CD4-positive, alpha-beta T cell (primary cell): ENCODE measurements at regions not wholly inside any gene's neighbourhood (a gene's known extent, or its start where the extent isn't known, plus 50 kb on each side); places are given as distances from the start of the nearest gene placed in this dataset.

ENCODE experiments used
- ATAC-seq: fragments of 200-7000 bp; cut with Tn5 transposase; one replicate; pipeline ENCODE4 v1.10.0; 2022; ENCODE audit warnings: mild to moderate bottlenecking; ENCODE audit not compliant: poor library complexity
- CTCF ChIA-PET: fragments of 350-600 bp; sonication (Branson Sonifier 250); formaldehyde crosslinking; loops from one replicate; lab custom pipeline; 2021; ENCODE audit warnings: antibody characterized with exemption, inconsistent platforms; lab: Charles Lee
- POLR2A ChIA-PET: fragments of 350-600 bp; sonication (Branson Sonifier 250); formaldehyde crosslinking; loops from one replicate; lab custom pipeline; 2021; ENCODE audit warnings: antibody characterized with exemption, inconsistent platforms; lab: Charles Lee
- DNase-seq, 14 experiments: peaks; one replicate each; pipeline ENCODE4 v3.0.0-alpha.2; 2013 to 2020; ENCODE audit warnings: mixed read lengths in 2 of 14
- H3K27ac ChIP-seq, 2 donors: one replicate each; pipeline versions ENCODE4 v1.5.1 to v1.7.0; 2013; ENCODE audit warnings: low read length in 2 of 2, low read depth in 1 of 2, mild to moderate bottlenecking in 1 of 2
- H3K27me3 ChIP-seq, 2 experiments: 1 replicate in 1 of 2; 2 replicates in 1 of 2; pipeline versions ENCODE4 v1.6.1 to v1.7.0; 2013; ENCODE audit warnings: low read length in 2 of 2, control low read depth in 1 of 2, mild to moderate bottlenecking in 1 of 2, moderate library complexity in 1 of 2; ENCODE audit not compliant: insufficient read depth in 2 of 2, control insufficient read depth in 1 of 2
- H3K36me3 ChIP-seq: one replicate; pipeline ENCODE4 v1.6.1; 2013; ENCODE audit warnings: low read length, control low read depth; ENCODE audit not compliant: insufficient read depth
- H3K4me1 ChIP-seq: one replicate; pipeline ENCODE4 v1.6.1; 2013; ENCODE audit warnings: low read length, control low read depth; ENCODE audit not compliant: insufficient read depth
- H3K4me3 ChIP-seq: one replicate; pipeline ENCODE4 v1.5.1; 2013; ENCODE audit warnings: mild to moderate bottlenecking, low read length, moderate library complexity
- H3K9me3 ChIP-seq, 2 experiments: 1 replicate in 1 of 2; 2 replicates in 1 of 2; pipeline versions ENCODE4 v1.6.1 to v1.7.0; 2013; ENCODE audit warnings: low read length in 2 of 2, mild to moderate bottlenecking in 2 of 2, control low read depth in 1 of 2, moderate library complexity in 1 of 2; ENCODE audit not compliant: control insufficient read depth in 1 of 2, insufficient read depth in 1 of 2
- H3K27ac Mint-ChIP-seq: one replicate; pipeline ENCODE4 v1.8.0; 2020; ENCODE audit warnings: mixed read lengths
- H3K27me3 Mint-ChIP-seq: one replicate; pipeline ENCODE4 v1.8.0; 2021; ENCODE audit warnings: mixed read lengths
- H3K36me3 Mint-ChIP-seq: one replicate; pipeline ENCODE4 v1.8.0; 2021; ENCODE audit warnings: low read depth, mixed read lengths
- H3K4me1 Mint-ChIP-seq: one replicate; pipeline ENCODE4 v1.8.0; 2021; ENCODE audit warnings: low read depth, mixed read lengths
- H3K4me3 Mint-ChIP-seq: one replicate; pipeline ENCODE4 v1.8.0; 2020; ENCODE audit warnings: mild to moderate bottlenecking, mixed read lengths
- H3K9me3 Mint-ChIP-seq: one replicate; pipeline ENCODE4 v1.8.0; 2020; ENCODE audit warnings: mixed read lengths
- CTCF ChIP-seq: fragments of 200-600 bp; IDR thresholded peaks from one replicate; pipeline ENCODE4 v1.8.0; 2022; ENCODE audit warnings: antibody characterized with exemption, mild to moderate bottlenecking
- intact Hi-C, 2 experiments: fragments of 100-400 bp; cut with DNase I in 1 of 2; cut with micrococcal nuclease in 1 of 2; formaldehyde crosslinking; loops; one replicate each; pipeline versions ENCODE4 v1.15.1 to v1.9.0; 2023 to 2025; cut with DNase I, micrococcal nuclease

DNA sequence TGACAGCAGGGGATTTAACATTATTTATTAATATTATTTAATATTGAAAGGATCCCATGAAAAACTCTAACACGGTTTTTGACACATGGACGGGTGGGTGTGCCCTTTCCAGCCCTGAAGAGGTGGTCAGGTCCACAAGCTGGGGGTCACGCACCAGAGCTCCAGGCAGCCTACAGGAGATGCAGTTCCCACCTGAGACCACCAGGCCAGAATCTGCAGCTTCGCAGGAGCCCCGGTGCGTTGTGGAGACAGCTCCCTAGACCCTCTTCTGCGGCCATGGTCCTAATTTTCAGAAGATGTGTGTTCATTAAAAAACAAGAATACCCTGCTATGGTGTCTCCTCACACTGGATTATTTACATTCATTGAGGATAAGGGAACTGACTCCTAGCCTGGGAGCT is 331.1 kb downstream of the C16orf95 start:
- no peak for DNase-seq
- Histone ChIP-seq H3K4me1 (no peaks in the 10 kb centered on the region), H3K27me3 (no peaks in the 10 kb centered on the region), H3K36me3 (no peaks in the 10 kb centered on the region), H3K9me3 (peaks cover 0 to 11% of the 10 kb centered on the region in 2 experiments), H3K4me3 (no peak overlapping the region), H3K27ac (no peak overlapping the region)
- Mint-ChIP-seq H3K4me1 (no peaks in the 10 kb centered on the region), H3K36me3 (no peaks in the 10 kb centered on the region), H3K4me3 (no peak overlapping the region), H3K9me3 (no peaks in the 10 kb centered on the region), H3K27ac (no peak overlapping the region), H3K27me3 (peaks cover 14% of the 10 kb centered on the region)
- no peak for TF ChIP-seq CTCF
- CTCF ChIA-PET, result no interaction called here
- ATAC-seq, result no peak
- POLR2A ChIA-PET, result no interaction called here
- intact Hi-C loops, result no loop called here

DNA sequence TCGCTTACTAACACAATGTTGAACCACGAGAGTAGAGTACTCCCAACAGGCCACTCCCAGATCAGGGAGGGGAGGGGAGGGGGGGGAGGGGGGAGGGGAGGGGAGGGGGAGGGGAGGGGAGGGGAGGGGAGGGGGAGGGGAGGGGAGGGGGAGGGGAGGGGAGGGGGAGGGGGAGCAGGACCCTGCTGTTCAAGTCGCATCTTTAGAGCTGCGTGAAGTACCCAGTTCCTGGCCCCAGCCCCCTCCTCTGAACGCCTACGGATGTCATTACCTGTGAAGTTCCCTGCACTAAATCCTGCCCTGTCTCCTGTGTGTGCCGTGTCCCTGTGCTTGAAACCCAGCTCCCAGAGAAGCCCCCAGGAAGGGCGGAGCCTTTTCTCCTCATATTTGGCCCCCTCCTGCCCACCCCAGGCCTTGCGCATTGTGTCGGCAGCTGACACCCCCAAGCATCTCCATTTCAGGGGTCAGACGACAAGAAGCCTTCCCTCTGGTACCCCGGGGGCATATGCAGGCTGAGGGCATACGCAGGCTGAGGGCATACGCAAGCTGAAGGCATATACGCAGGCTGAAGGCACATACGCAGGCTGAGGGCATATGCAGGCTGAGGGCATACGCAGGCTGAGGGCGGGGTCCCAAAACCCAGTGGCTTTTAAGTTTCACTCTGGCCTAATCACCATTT is 330.2 kb downstream of the C16orf95 start:
- no peak overlapping the region for H3K27ac Mint-ChIP-seq
- Histone ChIP-seq H3K27ac (no peak overlapping the region), H3K4me3 (no peak overlapping the region), H3K4me1 (no peaks in the 10 kb centered on the region), H3K36me3 (no peaks in the 10 kb centered on the region), H3K27me3 (no peaks in the 10 kb centered on the region), H3K9me3 (peaks cover 0 to 11% of the 10 kb centered on the region in 2 experiments)
- no peak for ATAC-seq
- no peaks in the 10 kb centered on the region for H3K36me3 Mint-ChIP-seq
- POLR2A ChIA-PET, result no interaction called here
- no peak for DNase-seq
- H3K9me3 Mint-ChIP-seq, result no peaks in the 10 kb centered on the region
- CTCF ChIA-PET, result no interaction called here
- H3K27me3 Mint-ChIP-seq, result peaks cover 22% of the 10 kb centered on the region
- no peak overlapping the region for H3K4me3 Mint-ChIP-seq
- intact Hi-C loops, result no loop called here
- no peak for TF ChIP-seq CTCF
- H3K4me1 Mint-ChIP-seq, result no peaks in the 10 kb centered on the region

DNA sequence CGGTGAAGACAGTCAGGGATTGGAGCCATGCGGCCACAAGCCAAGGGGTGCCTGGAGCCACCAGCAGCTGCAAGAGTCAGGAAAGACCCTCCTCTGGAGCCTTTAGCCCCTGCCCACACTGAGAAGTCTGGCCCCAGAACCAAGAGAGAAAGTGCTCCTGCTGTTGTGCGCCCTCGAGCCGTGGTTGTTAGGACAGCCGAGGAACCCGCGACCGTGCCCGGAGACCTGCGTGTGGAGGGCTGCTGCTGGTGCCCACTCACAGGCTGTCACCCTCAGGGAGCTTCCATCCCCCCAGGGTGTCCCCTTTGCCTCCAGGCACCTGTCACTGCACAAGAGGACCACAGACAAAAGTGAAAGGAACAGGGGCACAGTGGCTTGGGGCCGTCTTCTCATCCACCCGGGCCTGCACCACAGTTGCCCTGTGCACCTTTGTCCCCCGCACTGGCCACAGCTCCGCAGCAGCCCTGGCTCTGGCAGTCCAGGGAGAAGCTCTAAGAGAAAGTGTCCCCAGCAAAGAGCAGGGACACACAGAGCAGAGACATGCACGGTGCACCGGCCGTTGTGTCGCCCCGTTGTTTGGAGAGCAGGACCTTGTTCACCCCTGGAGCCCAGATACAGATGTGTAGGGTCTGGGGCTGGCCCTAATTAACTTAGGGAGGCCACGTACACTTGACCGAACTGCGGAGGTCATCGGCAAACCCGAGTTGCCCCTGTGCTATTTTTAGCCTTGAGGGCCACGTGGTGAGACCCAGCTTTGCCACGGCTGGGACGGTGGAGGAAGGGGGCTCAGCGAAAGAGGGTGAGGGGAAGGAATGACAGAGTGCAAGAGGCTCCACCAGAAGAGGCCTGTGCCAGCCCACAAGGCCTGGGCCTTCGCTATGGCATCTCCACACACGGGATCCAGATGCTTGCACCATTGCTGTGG is 329.2 kb downstream of the C16orf95 start:
- POLR2A ChIA-PET, result no interaction called here

More for the DNA sequence above, 329.2 kb downstream of the C16orf95 start:
- peaks cover 32% of the 10 kb centered on the region for H3K27me3 Mint-ChIP-seq
- H3K4me1 Mint-ChIP-seq, result no peaks in the 10 kb centered on the region
- Histone ChIP-seq H3K4me1 (no peaks in the 10 kb centered on the region), H3K36me3 (no peaks in the 10 kb centered on the region), H3K4me3 (no peak overlapping the region), H3K27me3 (no peaks in the 10 kb centered on the region), H3K27ac (no peak overlapping the region), H3K9me3 (peaks cover 0 to 11% of the 10 kb centered on the region in 2 experiments)
- H3K4me3 Mint-ChIP-seq, result no peak overlapping the region
- H3K36me3 Mint-ChIP-seq, result no peaks in the 10 kb centered on the region
- intact Hi-C loops, result no loop called here
- CTCF ChIA-PET, result no interaction called here
- no peak overlapping the region for H3K27ac Mint-ChIP-seq
- ATAC-seq (no peak), DNase-seq (no peak)
- H3K9me3 Mint-ChIP-seq, result no peaks in the 10 kb centered on the region
- no peak for TF ChIP-seq CTCF
